Amniotic stem cell (primary cell): ENCODE measurements at regions not wholly inside any gene's neighbourhood (a gene's known extent, or its start where the extent isn't known, plus 50 kb on each side); places are given as distances from the start of the nearest gene placed in this dataset.

Experiments
- DNase-seq: peaks from one replicate; lab custom pipeline; 2025; lab: John Stamatoyannopoulos, UW

GRCh38 chr11:95717314-95717713 lies 72.3 kb downstream of the FAM76B start:
- DNase-seq = no peak

- no peak for DNase-seq
Measured at GRCh38 chr11:95716266-95716665, 73.3 kb downstream of the FAM76B start.

- no peak for DNase-seq
Measured at GRCh38 chr11:95715777-95716241, 73.8 kb downstream of the FAM76B start.

GRCh38 chr11:95714843-95715776 lies 74.5 kb downstream of the FAM76B start:
- no peak for DNase-seq

GRCh38 chr11:95713428-95713827 lies 76.2 kb downstream of the FAM76B start:
- DNase-seq = no peak

- no peak for DNase-seq
Measured at GRCh38 chr11:95711945-95712221, 77.7 kb downstream of the FAM76B start.

GRCh38 chr11:95711162-95711944 lies 78.2 kb downstream of the FAM76B start:
- no peak for DNase-seq

GRCh38 chr11:95708681-95709080 lies 80.9 kb downstream of the FAM76B start:
- no peak for DNase-seq

- DNase-seq = no peak
Measured at GRCh38 chr11:95706974-95707387, 82.6 kb downstream of the FAM76B start.

- DNase-seq = peak; percentile 83
Measured at GRCh38 chr11:95705485-95706124, 84.0 kb downstream of the FAM76B start.

GRCh38 chr11:95704865-95705264 lies 84.7 kb downstream of the FAM76B start:
- no peak for DNase-seq

GRCh38 chr11:95703049-95703448 lies 86.5 kb downstream of the FAM76B start:
- DNase-seq = no peak

- DNase-seq = peak; percentile 63
Measured at GRCh38 chr11:95702526-95702925, 87.1 kb downstream of the FAM76B start.

- no peak for DNase-seq
Measured at GRCh38 chr11:95700471-95700817, 89.1 kb downstream of the FAM76B start.

- DNase-seq = peak; percentile 4
Measured at GRCh38 chr11:95699631-95700470, 89.7 kb downstream of the FAM76B start.

- no peak for DNase-seq
Measured at GRCh38 chr11:95698676-95699557, 90.7 kb downstream of the FAM76B start.

GRCh38 chr11:95697614-95698408 lies 91.8 kb downstream of the FAM76B start:
- DNase-seq = no peak

GRCh38 chr11:95695181-95695580 lies 94.4 kb downstream of the FAM76B start:
- DNase-seq = no peak

- no peak for DNase-seq
Measured at GRCh38 chr11:95693298-95693697, 96.3 kb downstream of the FAM76B start.
